ENCODE measurements at regions not wholly inside any gene's neighbourhood (a gene's known extent, or its start where the extent isn't known, plus 50 kb on each side); places are given as distances from the start of the nearest gene placed in this dataset.

DNA sequence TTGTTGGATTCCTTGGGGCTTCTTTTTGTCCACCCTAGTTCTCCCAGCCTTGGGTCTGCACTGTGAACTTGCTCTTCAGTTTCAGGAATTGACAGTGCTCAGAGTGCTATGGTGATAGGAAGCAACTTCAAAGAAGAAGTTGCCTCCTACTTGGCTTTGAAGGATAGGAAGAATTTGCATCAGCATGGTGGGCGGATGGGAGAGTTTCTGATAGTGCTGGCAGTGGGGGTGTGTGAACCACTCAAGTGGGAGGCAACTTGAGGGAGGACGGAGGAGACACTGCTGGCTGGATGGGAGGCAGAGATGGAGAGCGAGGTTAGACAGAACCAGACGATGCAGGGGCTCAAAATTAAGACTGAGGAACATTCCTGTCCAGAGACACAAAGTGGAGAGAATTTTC is 164.4 kb upstream of the SKOR2 start:
- H3F3A ChIP-seq (ENCODE audit: control insufficient read depth, insufficient read depth): no peaks in the 10 kb centered on the region
- no peaks in the 10 kb centered on the region for H4K20me1 ChIP-seq (ENCODE audit: control insufficient read depth, insufficient read depth, low read depth, low read length)
- H3K36me3 ChIP-seq (ENCODE audit: control insufficient read depth, low read length): no peaks in the 10 kb centered on the region
- H3K9me3 ChIP-seq (ENCODE audit: control insufficient read depth, insufficient read depth, low read length): no peaks in the 10 kb centered on the region
- H3K4me1 ChIP-seq (ENCODE audit: control insufficient read depth, low read length): peaks cover 15% of the 10 kb centered on the region
- H3K27ac ChIP-seq (ENCODE audit: low read depth, low read length): no peak overlapping the region
- H3K79me2 ChIP-seq (ENCODE audit: control insufficient read depth, low read length): no peaks in the 10 kb centered on the region
- H3K9me2 ChIP-seq (replicated peaks; ENCODE audit: control insufficient read depth, low read length): no peaks in the 10 kb centered on the region
- H3K4me2 ChIP-seq (ENCODE audit: low read length): no peak overlapping the region
- no peak overlapping the region for H3K4me3 ChIP-seq (ENCODE audit: low read length)
- TF ChIP-seq EZH2phosphoT487 (IDR thresholded peaks at IDR 0.05; ENCODE audit: borderline replicate concordance, low read length): no peak
- TF ChIP-seq, protein P1, sequence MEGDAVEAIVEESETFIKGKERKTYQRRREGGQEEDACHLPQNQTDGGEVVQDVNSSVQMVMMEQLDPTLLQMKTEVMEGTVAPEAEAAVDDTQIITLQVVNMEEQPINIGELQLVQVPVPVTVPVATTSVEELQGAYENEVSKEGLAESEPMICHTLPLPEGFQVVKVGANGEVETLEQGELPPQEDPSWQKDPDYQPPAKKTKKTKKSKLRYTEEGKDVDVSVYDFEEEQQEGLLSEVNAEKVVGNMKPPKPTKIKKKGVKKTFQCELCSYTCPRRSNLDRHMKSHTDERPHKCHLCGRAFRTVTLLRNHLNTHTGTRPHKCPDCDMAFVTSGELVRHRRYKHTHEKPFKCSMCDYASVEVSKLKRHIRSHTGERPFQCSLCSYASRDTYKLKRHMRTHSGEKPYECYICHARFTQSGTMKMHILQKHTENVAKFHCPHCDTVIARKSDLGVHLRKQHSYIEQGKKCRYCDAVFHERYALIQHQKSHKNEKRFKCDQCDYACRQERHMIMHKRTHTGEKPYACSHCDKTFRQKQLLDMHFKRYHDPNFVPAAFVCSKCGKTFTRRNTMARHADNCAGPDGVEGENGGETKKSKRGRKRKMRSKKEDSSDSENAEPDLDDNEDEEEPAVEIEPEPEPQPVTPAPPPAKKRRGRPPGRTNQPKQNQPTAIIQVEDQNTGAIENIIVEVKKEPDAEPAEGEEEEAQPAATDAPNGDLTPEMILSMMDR (IDR thresholded peaks at IDR 0.05; ENCODE audit: low read depth, low read length, poor library complexity, severe bottlenecking): no peak
- peaks cover 40% of the 10 kb centered on the region for H3K27me3 ChIP-seq (ENCODE audit: control insufficient read depth, low read length)

- H4K20me1 ChIP-seq (ENCODE audit: control insufficient read depth, insufficient read depth, low read depth, low read length): no peaks in the 10 kb centered on the region
- TF ChIP-seq, protein P1 (IDR thresholded peaks at IDR 0.05; ENCODE audit: low read depth, low read length, poor library complexity, severe bottlenecking): no peak
- no peak for TF ChIP-seq EZH2phosphoT487 (IDR thresholded peaks at IDR 0.05; ENCODE audit: borderline replicate concordance, low read length)
- no peak overlapping the region for H3K4me3 ChIP-seq (ENCODE audit: low read length)
- no peak overlapping the region for H3K4me2 ChIP-seq (ENCODE audit: low read length)
- no peak overlapping the region for H3K27ac ChIP-seq (ENCODE audit: low read depth, low read length)
- no peaks in the 10 kb centered on the region for H3F3A ChIP-seq (ENCODE audit: control insufficient read depth, insufficient read depth)
- H3K27me3 ChIP-seq (ENCODE audit: control insufficient read depth, low read length): peaks cover 37% of the 10 kb centered on the region
- no peaks in the 10 kb centered on the region for H3K79me2 ChIP-seq (ENCODE audit: control insufficient read depth, low read length)
- no peaks in the 10 kb centered on the region for H3K9me2 ChIP-seq (replicated peaks; ENCODE audit: control insufficient read depth, low read length)
- no peaks in the 10 kb centered on the region for H3K9me3 ChIP-seq (ENCODE audit: control insufficient read depth, insufficient read depth, low read length)
- H3K4me1 ChIP-seq (ENCODE audit: control insufficient read depth, low read length): no peaks in the 10 kb centered on the region
- no peaks in the 10 kb centered on the region for H3K36me3 ChIP-seq (ENCODE audit: control insufficient read depth, low read length)
Observed at GRCh38 chr18:47413327-47413726, 161.9 kb upstream of the SKOR2 start.

DNA sequence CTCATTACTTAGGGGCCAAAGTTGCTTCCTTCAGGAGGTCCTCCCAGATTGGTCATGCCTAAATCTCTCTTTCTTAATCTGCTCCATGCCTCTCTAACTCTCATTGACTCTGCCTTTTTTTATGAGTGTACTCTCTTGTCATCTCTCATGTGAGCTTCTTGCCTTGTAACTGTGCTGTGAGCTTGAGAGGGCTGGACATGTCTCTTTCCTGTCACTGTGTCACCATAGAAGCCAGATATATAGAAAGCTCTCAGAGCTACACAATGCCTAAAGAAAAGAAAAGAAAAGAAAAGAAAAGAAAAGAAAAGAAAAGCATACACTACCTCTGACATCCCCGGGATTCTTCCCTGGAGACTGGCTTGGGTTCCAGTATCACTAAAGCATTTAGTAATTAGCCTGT is 161.5 kb upstream of the SKOR2 start:
- Histone ChIP-seq H3F3A (ENCODE audit: control insufficient read depth, insufficient read depth) (no peaks in the 10 kb centered on the region), H3K27ac (ENCODE audit: low read depth, low read length) (no peak overlapping the region), H3K4me2 (ENCODE audit: low read length) (no peak overlapping the region), H4K20me1 (ENCODE audit: control insufficient read depth, insufficient read depth, low read depth, low read length) (no peaks in the 10 kb centered on the region), H3K36me3 (ENCODE audit: control insufficient read depth, low read length) (no peaks in the 10 kb centered on the region), H3K27me3 (ENCODE audit: control insufficient read depth, low read length) (peaks cover 35% of the 10 kb centered on the region), H3K9me3 (ENCODE audit: control insufficient read depth, insufficient read depth, low read length) (no peaks in the 10 kb centered on the region), H3K9me2 (replicated peaks; ENCODE audit: control insufficient read depth, low read length) (no peaks in the 10 kb centered on the region), H3K79me2 (ENCODE audit: control insufficient read depth, low read length) (no peaks in the 10 kb centered on the region), H3K4me1 (ENCODE audit: control insufficient read depth, low read length) (no peaks in the 10 kb centered on the region), H3K4me3 (ENCODE audit: low read length) (no peak overlapping the region)
- TF ChIP-seq EZH2phosphoT487 (IDR thresholded peaks at IDR 0.05; ENCODE audit: borderline replicate concordance, low read length): no peak
- TF ChIP-seq, protein P1 (IDR thresholded peaks at IDR 0.05; ENCODE audit: low read depth, low read length, poor library complexity, severe bottlenecking): no peak

- Histone ChIP-seq H3K79me2 (ENCODE audit: control insufficient read depth, low read length) (no peaks in the 10 kb centered on the region), H3F3A (ENCODE audit: control insufficient read depth, insufficient read depth) (no peaks in the 10 kb centered on the region), H3K9me3 (ENCODE audit: control insufficient read depth, insufficient read depth, low read length) (no peaks in the 10 kb centered on the region), H3K27me3 (ENCODE audit: control insufficient read depth, low read length) (peaks cover 18% of the 10 kb centered on the region), H3K4me2 (ENCODE audit: low read length) (no peak overlapping the region), H3K9me2 (replicated peaks; ENCODE audit: control insufficient read depth, low read length) (no peaks in the 10 kb centered on the region), H3K27ac (ENCODE audit: low read depth, low read length) (no peak overlapping the region), H3K4me3 (ENCODE audit: low read length) (no peak overlapping the region), H4K20me1 (ENCODE audit: control insufficient read depth, insufficient read depth, low read depth, low read length) (no peaks in the 10 kb centered on the region), H3K4me1 (ENCODE audit: control insufficient read depth, low read length) (no peaks in the 10 kb centered on the region), H3K36me3 (ENCODE audit: control insufficient read depth, low read length) (no peaks in the 10 kb centered on the region)
- no peak for TF ChIP-seq EZH2phosphoT487 (IDR thresholded peaks at IDR 0.05; ENCODE audit: borderline replicate concordance, low read length)
- TF ChIP-seq, protein P1 (IDR thresholded peaks at IDR 0.05; ENCODE audit: low read depth, low read length, poor library complexity, severe bottlenecking): no peak
Observed at GRCh38 chr18:47411159-47411558, 159.7 kb upstream of the SKOR2 start.

Measured in DOHH2 (cell line).